SK-N-SH treated with all-trans-retinoic acid at 6 μM for 48 hours (cell line): ENCODE measurements at regions not wholly inside any gene's neighbourhood (a gene's known extent, or its start where the extent isn't known, plus 50 kb on each side); places are given as distances from the start of the nearest gene placed in this dataset.

Source experiments
- ATAC-seq: fragments of 200-7000 bp; cut with Tn5 transposase; 3 replicates; pipeline ENCODE4 v1.9.1; 2020; ENCODE audit warnings: mild to moderate bottlenecking, moderate library complexity
- BACH2 ChIP-seq: fragments of 250-450 bp; sonication (Bioruptor Pico); IDR thresholded peaks from 2 replicates; pipeline ENCODE4 v1.9.0; 2021; ENCODE audit warnings: mild to moderate bottlenecking, borderline replicate concordance
- CSDC2 ChIP-seq: fragments of 250-450 bp; sonication (Bioruptor Pico); IDR thresholded peaks from 2 replicates; pipeline ENCODE4 v1.5.0; 2020; ENCODE audit warnings: mild to moderate bottlenecking, moderate library complexity
- CSRNP3 ChIP-seq: fragments of 250-450 bp; sonication (Bioruptor Pico); IDR thresholded peaks from 2 replicates; pipeline ENCODE4 v1.5.1; 2021; ENCODE audit warnings: mild to moderate bottlenecking, moderate library complexity
- ESRRG ChIP-seq: fragments of 250-450 bp; sonication (Bioruptor Pico); IDR thresholded peaks from 2 replicates; pipeline ENCODE4 v1.6.1; 2021; ENCODE audit warnings: mild to moderate bottlenecking
- GLIS3 ChIP-seq: fragments of 250-450 bp; sonication (Bioruptor Pico); IDR thresholded peaks from 2 replicates; pipeline ENCODE4 v1.5.0; 2020; ENCODE audit warnings: mild to moderate bottlenecking, moderate library complexity
- ISL1 ChIP-seq: fragments of 250-450 bp; sonication (Bioruptor Pico); IDR thresholded peaks from 2 replicates; pipeline ENCODE4 v2.1.2; 2022; ENCODE audit warnings: mild to moderate bottlenecking, moderate library complexity
- OSR1 ChIP-seq: fragments of 250-450 bp; sonication (Bioruptor Pico); IDR thresholded peaks from 2 replicates; pipeline ENCODE4 v1.8.0; 2022; ENCODE audit warnings: moderate library complexity, mild to moderate bottlenecking, inconsistent platforms
- PATZ1 ChIP-seq: fragments of 250-450 bp; sonication (Bioruptor Pico); IDR thresholded peaks from 2 replicates; pipeline ENCODE4 v1.8.0; 2020; ENCODE audit warnings: mild to moderate bottlenecking, moderate library complexity, borderline replicate concordance
- POU6F1 ChIP-seq: fragments of 250-450 bp; sonication (Bioruptor Pico); IDR thresholded peaks from 2 replicates; pipeline ENCODE4 v1.8.0; 2021; ENCODE audit warnings: low read depth, mild to moderate bottlenecking, moderate library complexity, borderline replicate concordance
- PPARA ChIP-seq: fragments of 250-450 bp; sonication (Bioruptor Pico); IDR thresholded peaks from 2 replicates; pipeline ENCODE4 v1.5.0; 2020; ENCODE audit warnings: mild to moderate bottlenecking, borderline replicate concordance
- RARB ChIP-seq: fragments of 250-450 bp; sonication (Bioruptor Pico); IDR thresholded peaks from 2 replicates; pipeline ENCODE4 v1.8.0; 2021; ENCODE audit warnings: mild to moderate bottlenecking, moderate library complexity
- SNAI2 ChIP-seq: fragments of 250-450 bp; sonication (Bioruptor Pico); IDR thresholded peaks from 2 replicates; pipeline ENCODE4 v1.5.0; 2020; ENCODE audit warnings: mild to moderate bottlenecking, moderate library complexity
- TCF4 ChIP-seq: fragments of 250-450 bp; sonication (Bioruptor Pico); IDR thresholded peaks from 2 replicates; pipeline ENCODE4 v1.8.0; 2021; ENCODE audit warnings: mild to moderate bottlenecking, moderate library complexity, borderline replicate concordance
- TOX ChIP-seq: fragments of 250-450 bp; sonication (Bioruptor Pico); IDR thresholded peaks from 2 replicates; pipeline ENCODE4 v1.8.0; 2021; ENCODE audit warnings: mild to moderate bottlenecking, moderate library complexity, borderline replicate concordance
- TSHZ2 ChIP-seq: fragments of 250-450 bp; sonication (Bioruptor Pico); IDR thresholded peaks from 2 replicates; pipeline ENCODE4 v1.5.0; 2020; ENCODE audit warnings: mild to moderate bottlenecking, moderate library complexity
- ZC3H10 ChIP-seq: fragments of 250-450 bp; sonication (Bioruptor Pico); IDR thresholded peaks from 2 replicates; pipeline ENCODE4 v1.5.1; 2021; ENCODE audit warnings: mild to moderate bottlenecking, moderate library complexity
- ZFP3 ChIP-seq: fragments of 250-450 bp; sonication (Bioruptor Pico); IDR thresholded peaks from 2 replicates; pipeline ENCODE4 v1.5.0; 2020; ENCODE audit warnings: mild to moderate bottlenecking, moderate library complexity
- ZNF565 ChIP-seq: fragments of 450-650 bp; formaldehyde crosslinking; conservative IDR thresholded peaks from 2 replicates; pipeline ENCODE4 v1.5.0; 2020; ENCODE audit warnings: low read depth, mild to moderate bottlenecking, moderate library complexity
- ZNF70 ChIP-seq: fragments of 450-650 bp; formaldehyde crosslinking; IDR thresholded peaks from 2 replicates; pipeline ENCODE4 v1.5.0; 2020; ENCODE audit warnings: mild to moderate bottlenecking, moderate library complexity
- ZNF8 ChIP-seq: fragments of 450-650 bp; formaldehyde crosslinking; IDR thresholded peaks from 2 replicates; pipeline ENCODE4 v1.5.0; 2020; ENCODE audit warnings: mild to moderate bottlenecking, moderate library complexity

GRCh38 chr2:189298481-189298880, 118.9 kb upstream of the COL5A2 start (continued):
- TF ChIP-seq TSHZ2 (CRISPR knock-in tag) (no peak), ZNF8 (CRISPR knock-in tag) (no peak), ZFP3 (CRISPR knock-in tag) (no peak)

- no peak for TF ChIP-seq ZNF70
- no peak for TF ChIP-seq GLIS3
- TF ChIP-seq ZFP3 (CRISPR knock-in tag) = no peak
- no peak for TF ChIP-seq TCF4
- no peak for TF ChIP-seq ZNF565 (CRISPR knock-in tag)
- no peak for TF ChIP-seq BACH2 (CRISPR knock-in tag)
- TF ChIP-seq ZNF8 (CRISPR knock-in tag) = no peak
- no peak for TF ChIP-seq PATZ1
- TF ChIP-seq PPARA = no peak
- TF ChIP-seq ESRRG (CRISPR knock-in tag) = no peak
- no peak for TF ChIP-seq POU6F1 (CRISPR knock-in tag)
- no peak for TF ChIP-seq OSR1 (CRISPR knock-in tag)
- TF ChIP-seq ZC3H10 = no peak
- no peak for TF ChIP-seq CSDC2 (CRISPR knock-in tag)
- TF ChIP-seq, all 23 proteins: peak for 0
- no peak for ATAC-seq
These were observed 120.4 kb upstream of the COL5A2 start for GRCh38 chr2:189299974-189300373.

- no peak for ATAC-seq
- TF ChIP-seq RARB (CRISPR knock-in tag) (no peak), ZC3H10 (no peak), ISL1 (CRISPR knock-in tag) (no peak), TOX (no peak), ZNF70 (no peak), CSRNP3 (CRISPR knock-in tag) (no peak), OSR1 (CRISPR knock-in tag) (no peak), SNAI2 (CRISPR knock-in tag) (no peak)
These were observed 121.4 kb upstream of the COL5A2 start for GRCh38 chr2:189300916-189301315.

- no peak for TF ChIP-seq ZC3H10
- TF ChIP-seq ZNF565 (CRISPR knock-in tag) = no peak
- TF ChIP-seq BACH2 (CRISPR knock-in tag) = no peak
- TF ChIP-seq RARB (CRISPR knock-in tag) = no peak
- TF ChIP-seq PATZ1 = no peak
- TF ChIP-seq OSR1 (CRISPR knock-in tag) = no peak
- ATAC-seq = no peak
These were observed 122.8 kb upstream of the COL5A2 start for GRCh38 chr2:189302274-189302948.
